Peyer's patch (tissue), 4 donors: ENCODE measurements at regions not wholly inside any gene's neighbourhood (a gene's known extent, or its start where the extent isn't known, plus 50 kb on each side); places are given as distances from the start of the nearest gene placed in this dataset.

Experiments
- DNase-seq, 3 donors: peaks; one replicate each; pipeline ENCODE4 v3.0.0-alpha.2; 2017 to 2019
- H3K27ac ChIP-seq, 4 donors: fragments of 200-600 bp; sonication (generic); one replicate each; pipeline ENCODE4 v1.5.1; 2016 to 2019
- H3K27me3 ChIP-seq, 2 donors: fragments of 200-600 bp; sonication (generic); one replicate each; pipeline ENCODE4 v1.5.1; 2019
- H3K36me3 ChIP-seq, 3 donors: fragments of 200-600 bp; sonication (generic); one replicate each; pipeline ENCODE4 v1.5.1; 2016 to 2019
- H3K4me1 ChIP-seq, 4 donors: fragments of 200-600 bp; sonication (generic); one replicate each; pipeline ENCODE4 v1.5.1; 2016 to 2019
- H3K4me3 ChIP-seq, 4 donors: fragments of 200-600 bp; sonication (generic); 1 replicate in 3 of 4; 2 replicates in 1 of 4; pipeline ENCODE4 v1.5.1; 2016 to 2019; ENCODE audit warnings: mild to moderate bottlenecking in 1 of 4
- H3K9me3 ChIP-seq, 4 donors: fragments of 200-600 bp; sonication (generic); one replicate each; pipeline ENCODE4 v1.5.1; 2016 to 2019; ENCODE audit warnings: mild to moderate bottlenecking in 1 of 4
- POLR2A ChIP-seq, 2 donors: fragments of 450-650 bp; IDR thresholded peaks; one replicate each; pipeline ENCODE4 v1.5.1; 2017; ENCODE audit warnings: antibody characterized with exemption in 2 of 2, mild to moderate bottlenecking in 2 of 2, moderate library complexity in 2 of 2
- TF ChIP-seq, protein P1 (sequence below), 6 experiments: fragments of 450-650 bp in 4 of 6; fragments of 200-600 bp in 2 of 6; sonication (generic) in 1 of 6; IDR thresholded peaks; one replicate each; pipeline ENCODE4 v1.5.1; 2017 to 2019; ENCODE audit warnings: antibody characterized with exemption in 6 of 6, mild to moderate bottlenecking in 3 of 6, moderate library complexity in 1 of 6

DNA sequence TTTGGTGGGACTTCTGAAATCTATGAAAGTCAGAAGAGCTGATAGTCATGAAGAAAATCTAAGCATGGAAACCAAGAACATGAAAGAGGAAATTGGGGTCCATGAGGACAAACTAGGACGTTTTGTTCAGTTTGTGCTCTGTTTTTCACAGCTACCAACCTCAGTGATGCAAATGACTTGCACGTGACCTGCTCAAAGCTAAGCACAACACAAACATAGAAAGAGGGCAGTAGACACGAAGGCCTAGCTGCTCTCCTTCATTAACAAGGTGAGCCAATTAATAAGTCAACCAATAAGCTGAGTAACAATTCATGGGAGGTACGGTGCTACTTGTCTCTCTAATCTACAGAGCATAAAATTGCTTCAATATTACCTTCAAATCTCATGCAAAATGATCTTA is 684.1 kb downstream of the TRAM1L1 start:
- no peak for TF ChIP-seq POLR2A (IDR thresholded peaks at IDR 0.05)
- TF ChIP-seq, protein P1, sequence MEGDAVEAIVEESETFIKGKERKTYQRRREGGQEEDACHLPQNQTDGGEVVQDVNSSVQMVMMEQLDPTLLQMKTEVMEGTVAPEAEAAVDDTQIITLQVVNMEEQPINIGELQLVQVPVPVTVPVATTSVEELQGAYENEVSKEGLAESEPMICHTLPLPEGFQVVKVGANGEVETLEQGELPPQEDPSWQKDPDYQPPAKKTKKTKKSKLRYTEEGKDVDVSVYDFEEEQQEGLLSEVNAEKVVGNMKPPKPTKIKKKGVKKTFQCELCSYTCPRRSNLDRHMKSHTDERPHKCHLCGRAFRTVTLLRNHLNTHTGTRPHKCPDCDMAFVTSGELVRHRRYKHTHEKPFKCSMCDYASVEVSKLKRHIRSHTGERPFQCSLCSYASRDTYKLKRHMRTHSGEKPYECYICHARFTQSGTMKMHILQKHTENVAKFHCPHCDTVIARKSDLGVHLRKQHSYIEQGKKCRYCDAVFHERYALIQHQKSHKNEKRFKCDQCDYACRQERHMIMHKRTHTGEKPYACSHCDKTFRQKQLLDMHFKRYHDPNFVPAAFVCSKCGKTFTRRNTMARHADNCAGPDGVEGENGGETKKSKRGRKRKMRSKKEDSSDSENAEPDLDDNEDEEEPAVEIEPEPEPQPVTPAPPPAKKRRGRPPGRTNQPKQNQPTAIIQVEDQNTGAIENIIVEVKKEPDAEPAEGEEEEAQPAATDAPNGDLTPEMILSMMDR (IDR thresholded peaks at IDR 0.05) = no peak
- DNase-seq = no peak
- Histone ChIP-seq H3K36me3 (no peaks in the 10 kb centered on the region), H3K4me3 (no peak overlapping the region), H3K27ac (no peak overlapping the region), H3K4me1 (no peaks in the 10 kb centered on the region), H3K9me3 (no peaks in the 10 kb centered on the region), H3K27me3 (no peaks in the 10 kb centered on the region)

DNA sequence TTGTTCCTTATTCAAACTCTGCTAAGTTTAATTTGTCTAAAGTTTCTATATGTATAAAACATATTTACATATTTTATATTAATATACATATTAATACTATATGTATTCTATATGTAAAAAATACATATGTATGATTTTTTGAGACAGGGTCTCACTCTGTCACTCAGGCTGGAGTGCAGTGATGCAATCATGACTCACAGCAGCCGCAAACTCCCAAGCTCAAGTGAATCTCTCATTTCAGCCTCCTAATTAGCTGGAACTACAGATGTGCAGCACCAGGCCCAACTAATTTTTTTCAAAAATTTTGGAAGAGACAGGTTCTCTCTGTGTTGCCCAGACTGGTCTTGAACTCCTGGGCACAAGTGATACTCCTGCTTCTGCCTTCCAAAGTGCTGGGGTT is 684.9 kb downstream of the TRAM1L1 start:
- Histone ChIP-seq H3K4me3 (no peak overlapping the region), H3K27me3 (no peaks in the 10 kb centered on the region), H3K9me3 (no peaks in the 10 kb centered on the region), H3K27ac (no peak overlapping the region), H3K36me3 (no peaks in the 10 kb centered on the region), H3K4me1 (no peaks in the 10 kb centered on the region)
- no peak for DNase-seq
- TF ChIP-seq, protein P1 (IDR thresholded peaks at IDR 0.05) = no peak
- TF ChIP-seq POLR2A (IDR thresholded peaks at IDR 0.05) = no peak

DNA sequence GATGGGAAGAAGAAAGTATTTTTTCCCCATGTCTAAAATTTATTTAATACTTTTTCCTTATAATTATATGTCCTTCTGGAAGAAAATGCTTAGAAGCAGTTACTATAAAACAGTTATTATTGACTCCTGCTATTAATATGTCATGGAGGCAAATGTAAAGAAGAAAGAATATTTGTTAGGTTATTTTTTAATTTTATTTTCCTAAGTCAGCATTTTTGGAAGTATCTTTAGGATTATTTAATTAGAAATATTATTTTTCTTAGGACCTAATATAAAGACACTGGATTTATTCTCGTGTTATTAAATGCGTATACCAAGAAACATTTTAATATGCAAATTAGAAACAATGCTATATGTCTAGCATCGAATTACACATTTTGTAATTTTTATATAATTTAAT is 687.7 kb downstream of the TRAM1L1 start:
- TF ChIP-seq, protein P1 (IDR thresholded peaks at IDR 0.05) = no peak
- no peak for TF ChIP-seq POLR2A (IDR thresholded peaks at IDR 0.05)
- Histone ChIP-seq H3K4me1 (no peaks in the 10 kb centered on the region), H3K4me3 (no peak overlapping the region), H3K27ac (no peak overlapping the region), H3K36me3 (no peaks in the 10 kb centered on the region), H3K9me3 (no peaks in the 10 kb centered on the region), H3K27me3 (no peaks in the 10 kb centered on the region)
- no peak for DNase-seq

DNA sequence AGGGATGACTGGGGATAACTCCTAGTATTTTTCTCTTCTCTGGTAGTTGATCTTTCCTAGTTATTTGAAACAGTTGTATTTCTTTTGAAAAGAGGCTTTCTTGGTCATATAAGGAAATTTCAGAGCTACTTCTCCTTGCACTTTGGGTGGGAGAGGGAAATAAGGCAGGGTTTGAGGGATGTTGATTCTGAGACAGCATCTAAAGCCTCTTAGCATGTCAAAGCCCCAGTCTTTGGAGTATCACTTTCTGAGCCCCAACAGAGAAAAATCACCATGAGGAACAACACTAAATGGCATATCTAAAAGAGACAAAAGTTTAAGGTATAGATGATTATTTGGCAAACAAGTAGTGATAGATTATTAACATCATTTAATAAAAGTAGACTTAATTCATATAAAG is 688.1 kb downstream of the TRAM1L1 start:
- Histone ChIP-seq H3K9me3 (no peaks in the 10 kb centered on the region), H3K36me3 (no peaks in the 10 kb centered on the region), H3K27me3 (no peaks in the 10 kb centered on the region), H3K4me3 (no peak overlapping the region), H3K4me1 (no peaks in the 10 kb centered on the region), H3K27ac (no peak overlapping the region)
- TF ChIP-seq, protein P1 (IDR thresholded peaks at IDR 0.05) = no peak
- no peak for TF ChIP-seq POLR2A (IDR thresholded peaks at IDR 0.05)
- DNase-seq = no peak

DNA sequence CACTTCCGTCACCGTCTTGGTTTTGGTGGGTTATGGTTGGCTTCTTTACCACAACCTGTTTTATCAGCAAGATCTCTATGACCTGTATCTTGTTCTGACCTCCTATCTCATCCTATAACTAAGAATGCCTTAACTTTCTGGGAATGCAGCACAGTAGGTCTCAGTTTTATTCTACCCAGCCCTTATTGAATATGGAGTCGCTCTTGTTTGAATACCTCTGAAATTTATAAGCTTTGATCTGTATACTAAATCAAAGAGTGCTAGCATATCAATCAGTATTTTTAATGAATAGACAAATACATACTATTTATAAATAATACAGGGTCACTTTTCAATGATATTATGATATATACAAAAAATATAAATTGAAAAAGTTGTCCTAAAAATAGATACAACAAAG is 690.0 kb downstream of the TRAM1L1 start:
- no peak overlapping the region for H3K27ac ChIP-seq
- no peaks in the 10 kb centered on the region for H3K27me3 ChIP-seq
- no peaks in the 10 kb centered on the region for H3K36me3 ChIP-seq
- H3K4me1 ChIP-seq = no peaks in the 10 kb centered on the region
- no peak for TF ChIP-seq POLR2A (IDR thresholded peaks at IDR 0.05)
- TF ChIP-seq, protein P1 (IDR thresholded peaks at IDR 0.05) = no peak
- H3K9me3 ChIP-seq = no peaks in the 10 kb centered on the region
- H3K4me3 ChIP-seq = no peak overlapping the region
- no peak for DNase-seq

DNA sequence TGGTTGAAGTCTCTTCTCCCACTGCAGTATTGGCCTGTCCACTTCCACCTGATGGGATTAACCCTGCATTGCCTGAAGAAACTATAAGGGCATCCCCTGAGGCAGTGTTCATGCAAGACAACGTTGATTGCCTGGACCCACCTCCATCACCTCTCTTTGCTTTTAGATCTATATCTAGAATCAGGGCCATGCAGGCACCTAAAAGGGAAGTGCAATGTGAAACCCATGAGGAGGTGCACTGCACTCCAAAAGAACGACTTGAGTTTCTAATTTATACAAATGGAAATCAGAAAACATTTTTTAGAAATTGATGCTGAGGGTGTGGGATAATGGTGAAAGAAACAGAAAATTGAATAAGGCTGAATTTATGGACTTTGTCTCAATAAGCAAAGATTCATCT is 694.4 kb downstream of the TRAM1L1 start:
- no peak for TF ChIP-seq POLR2A (IDR thresholded peaks at IDR 0.05)
- TF ChIP-seq, protein P1 (IDR thresholded peaks at IDR 0.05) = no peak
- no peak for DNase-seq
- H3K27ac ChIP-seq = no peak overlapping the region
- no peaks in the 10 kb centered on the region for H3K27me3 ChIP-seq
- H3K4me1 ChIP-seq = no peaks in the 10 kb centered on the region
- H3K36me3 ChIP-seq = no peaks in the 10 kb centered on the region
- H3K4me3 ChIP-seq = no peak overlapping the region
- H3K9me3 ChIP-seq = no peaks in the 10 kb centered on the region
